ENCODE measurements at regions not wholly inside any gene's neighbourhood (a gene's known extent, or its start where the extent isn't known, plus 50 kb on each side); places are given as distances from the start of the nearest gene placed in this dataset.

- no peaks in the 10 kb centered on the region for H3K27me3 Mint-ChIP-seq
- DNase-seq = no peak
- H3K4me1 Mint-ChIP-seq = peaks cover 20% of the 10 kb centered on the region
- POLR2A ChIA-PET = interaction anchor here (0.6 to 0.8 kb wide), 2 partner anchors 125 to 918 kb away, joined by 3 to 4 read pairs; partner anchors contain the start of gene B3GALT2
- no peaks in the 10 kb centered on the region for H3K36me3 Mint-ChIP-seq (ENCODE audit: low read depth)
- no peak overlapping the region for H3K27ac Mint-ChIP-seq
- no peak overlapping the region for H3K4me3 Mint-ChIP-seq
- peaks cover 2% of the 10 kb centered on the region for H3K9me3 Mint-ChIP-seq
- CTCF ChIA-PET = no interaction called here
Measured at GRCh38 chr1:193311226-193311948, 125.0 kb upstream of the B3GALT2 start.

GRCh38 chr1:193310564-193310963 lies 124.2 kb upstream of the B3GALT2 start:
- Mint-ChIP-seq H3K27me3 (no peaks in the 10 kb centered on the region), H3K4me3 (no peak overlapping the region), H3K36me3 (ENCODE audit: low read depth) (no peaks in the 10 kb centered on the region), H3K9me3 (peaks cover 2% of the 10 kb centered on the region), H3K4me1 (peaks cover 20% of the 10 kb centered on the region), H3K27ac (no peak overlapping the region)
- no peak for DNase-seq
- ChIA-PET CTCF (no interaction called here), POLR2A (no interaction called here)

DNA sequence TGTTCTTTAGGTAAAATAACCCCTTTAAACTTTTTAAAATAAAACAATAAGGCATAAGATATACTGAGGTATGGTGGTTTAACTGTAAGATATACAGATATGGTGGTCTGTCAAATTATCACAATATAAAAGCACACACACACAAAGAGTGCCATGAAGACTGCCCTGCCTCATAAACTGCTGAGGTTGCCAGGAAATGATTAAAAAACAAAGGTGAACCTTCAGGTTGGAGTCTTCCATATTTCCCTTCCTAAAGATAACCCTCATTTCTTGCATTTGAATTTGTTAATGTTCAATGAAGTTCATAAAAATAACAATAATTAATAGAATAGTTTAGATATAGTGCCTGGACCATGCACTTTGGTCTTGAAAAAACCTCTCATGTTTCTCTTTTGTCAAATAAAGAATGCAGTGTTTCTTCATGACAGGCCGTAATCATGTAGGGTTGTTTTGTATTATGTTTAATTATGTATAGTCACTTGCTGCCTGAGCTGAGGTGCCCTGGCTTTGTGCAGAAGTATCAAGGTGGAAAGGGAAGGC lies 123.6 kb upstream of the B3GALT2 start:
- Mint-ChIP-seq H3K27ac (no peak overlapping the region), H3K4me1 (peaks cover 20% of the 10 kb centered on the region), H3K27me3 (no peaks in the 10 kb centered on the region), H3K9me3 (peaks cover 2% of the 10 kb centered on the region), H3K4me3 (no peak overlapping the region), H3K36me3 (ENCODE audit: low read depth) (no peaks in the 10 kb centered on the region)
- ChIA-PET POLR2A (no interaction called here), CTCF (no interaction called here)
- DNase-seq = no peak

GRCh38 chr1:193308438-193308837 lies 122.0 kb upstream of the B3GALT2 start:
- Mint-ChIP-seq H3K4me1 (peaks cover 26% of the 10 kb centered on the region), H3K9me3 (peaks cover 2% of the 10 kb centered on the region), H3K36me3 (ENCODE audit: low read depth) (no peaks in the 10 kb centered on the region), H3K4me3 (no peak overlapping the region), H3K27ac (no peak overlapping the region), H3K27me3 (no peaks in the 10 kb centered on the region)
- POLR2A ChIA-PET = no interaction called here
- CTCF ChIA-PET = no interaction called here
- no peak for DNase-seq

- H3K27ac Mint-ChIP-seq = no peak overlapping the region
- CTCF ChIA-PET = no interaction called here
- no peaks in the 10 kb centered on the region for H3K36me3 Mint-ChIP-seq (ENCODE audit: low read depth)
- DNase-seq = no peak
- no peaks in the 10 kb centered on the region for H3K9me3 Mint-ChIP-seq
- H3K4me1 Mint-ChIP-seq = peaks cover 20% of the 10 kb centered on the region
- H3K4me3 Mint-ChIP-seq = no peak overlapping the region
- H3K27me3 Mint-ChIP-seq = no peaks in the 10 kb centered on the region
- POLR2A ChIA-PET = no interaction called here
Measured at GRCh38 chr1:193306430-193306829, 120.0 kb upstream of the B3GALT2 start.
